Umbilical cord (tissue), 1 donor: ENCODE measurements at regions not wholly inside any gene's neighbourhood (a gene's known extent, or its start where the extent isn't known, plus 50 kb on each side); places are given as distances from the start of the nearest gene placed in this dataset.

Experiments
- DNase-seq: peaks from one replicate; pipeline ENCODE4 v3.0.0-alpha.2; 2015; ENCODE audit warnings: low spot score

DNA sequence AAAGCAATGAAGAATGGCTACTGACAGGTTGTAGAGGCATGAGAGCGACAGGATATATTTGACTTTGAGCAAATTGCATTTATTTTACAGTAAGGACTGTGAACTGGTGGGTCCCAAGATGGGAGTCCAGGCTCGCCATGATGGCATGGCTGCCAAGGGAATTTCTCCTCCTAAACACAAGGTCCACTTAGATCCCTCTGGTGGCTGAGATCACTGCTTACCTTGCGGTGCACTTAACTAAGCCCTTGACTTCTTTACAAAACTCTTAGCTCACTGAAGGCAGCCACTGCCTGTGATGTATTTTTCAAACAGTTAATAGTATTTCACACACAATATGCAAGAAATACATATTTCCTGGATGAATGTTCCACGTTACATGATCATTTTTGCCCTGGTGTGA lies 50.3 kb upstream of the SORBS2 start:
- no peak for DNase-seq

DNA sequence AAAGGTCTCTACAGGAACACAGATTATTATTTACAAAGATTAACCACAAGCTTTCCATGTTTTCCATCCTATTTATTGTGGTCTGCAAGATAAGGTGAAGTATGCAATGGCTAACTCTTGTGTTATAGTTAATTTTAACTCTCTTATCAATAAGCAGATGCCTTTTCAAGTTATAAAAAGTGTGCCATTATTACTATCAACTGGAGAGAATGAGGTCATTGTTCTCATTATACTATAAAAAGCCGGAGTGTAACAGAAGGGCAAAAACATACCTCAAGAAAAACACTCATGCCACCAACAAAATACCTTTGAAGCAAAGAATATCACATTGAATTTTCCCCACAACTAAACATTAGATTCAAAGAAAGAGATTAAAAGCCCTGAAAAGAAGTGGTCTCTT lies 52.0 kb upstream of the SORBS2 start:
- no peak for DNase-seq

DNA sequence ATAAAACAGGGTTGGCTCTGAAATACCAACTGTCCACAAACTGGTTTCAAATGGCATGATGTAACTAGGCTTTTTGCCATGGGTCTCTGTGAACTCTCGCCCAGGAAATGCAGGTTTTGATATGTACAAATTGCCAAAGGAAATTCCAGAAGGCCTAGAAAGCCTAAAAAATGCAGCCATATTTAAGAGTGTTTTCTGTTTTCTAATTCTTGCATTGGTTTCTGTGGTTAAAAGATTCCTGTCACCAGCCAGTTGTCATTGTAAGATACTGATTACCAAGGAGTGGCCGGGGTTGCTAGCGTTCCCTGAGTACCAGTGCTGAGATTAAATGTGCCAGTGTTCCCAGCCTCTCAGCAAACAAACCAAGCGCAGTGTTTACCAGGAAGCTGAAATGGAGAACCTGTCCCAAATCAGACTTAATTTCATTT lies 53.9 kb upstream of the SORBS2 start:
- DNase-seq: no peak

DNA sequence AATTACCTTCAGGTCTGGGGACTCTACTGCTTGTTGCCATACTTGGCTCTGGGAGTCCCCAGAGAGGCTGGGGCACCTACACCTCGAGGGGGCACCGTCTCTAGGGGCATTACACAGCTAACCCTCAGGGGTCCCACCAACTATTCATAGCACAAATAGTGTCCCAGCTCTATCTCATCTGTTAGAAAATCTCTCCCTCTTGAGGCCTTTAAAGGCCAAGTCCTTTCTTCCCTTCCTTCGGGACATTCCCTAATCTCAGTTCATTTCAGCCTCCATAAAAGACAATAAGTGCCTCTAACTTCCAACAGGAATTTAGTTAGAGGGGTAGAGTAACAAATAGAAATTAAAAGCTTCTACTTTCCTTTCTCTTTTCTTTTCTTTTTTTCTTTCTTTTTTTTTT lies 55.8 kb upstream of the SORBS2 start:
- DNase-seq: no peak

DNA sequence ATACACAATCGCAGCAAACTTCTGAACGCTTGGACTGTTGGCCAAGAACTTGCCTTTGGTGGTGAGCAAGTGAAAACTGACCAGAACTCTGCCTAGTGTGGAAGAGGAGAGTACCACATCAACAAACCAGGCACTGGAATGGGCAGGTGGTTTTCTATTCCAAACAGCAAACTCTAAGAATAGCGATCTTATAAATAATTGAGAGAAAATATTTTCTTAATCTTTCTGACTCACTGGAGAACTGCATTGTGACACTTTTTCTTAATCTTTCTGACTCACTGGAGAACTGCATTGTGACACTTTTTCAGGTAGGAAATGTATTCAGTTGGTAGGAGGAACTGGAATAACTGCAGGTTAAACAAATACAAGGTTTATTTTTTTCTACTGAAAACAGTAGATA lies 57.0 kb upstream of the SORBS2 start:
- DNase-seq: no peak

DNA sequence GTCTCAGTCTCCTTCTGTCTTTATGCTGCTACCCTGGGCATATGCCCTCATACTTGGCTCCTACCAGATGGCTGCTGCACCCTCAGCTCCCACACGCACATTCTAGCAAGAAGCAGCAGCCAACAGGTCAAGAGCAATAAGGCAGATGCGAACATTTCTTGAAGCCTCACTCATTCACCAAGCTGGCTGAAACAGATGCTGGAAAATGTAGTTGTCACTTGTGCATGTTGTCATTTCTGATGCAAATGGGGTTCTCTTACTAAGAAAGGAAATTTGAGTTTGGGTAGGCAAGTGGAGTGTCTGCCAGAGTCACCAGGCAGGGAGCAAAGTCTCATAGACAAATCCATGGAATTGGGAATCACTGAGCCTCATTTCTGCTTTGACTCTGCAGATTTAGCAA lies 57.4 kb upstream of the SORBS2 start:
- no peak for DNase-seq

DNA sequence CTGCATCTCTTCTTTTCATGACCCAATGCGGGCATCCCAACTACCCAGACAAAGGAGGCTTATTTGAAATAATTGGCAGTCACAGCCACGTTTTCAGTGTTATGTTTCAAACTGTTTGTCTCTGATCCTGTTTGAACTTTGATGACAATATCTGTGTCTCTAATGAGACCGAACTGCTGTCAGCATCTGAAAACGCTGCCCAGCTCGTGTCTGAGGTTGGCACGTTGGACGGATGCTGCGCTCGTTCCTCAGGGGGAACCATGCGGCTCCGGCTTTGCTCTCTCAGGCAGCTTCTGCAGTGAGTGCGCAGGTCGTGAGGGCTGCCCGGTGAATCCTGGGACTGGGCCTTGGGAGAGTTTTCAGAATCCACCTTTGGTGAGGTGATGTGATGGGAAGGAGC lies 58.4 kb upstream of the SORBS2 start:
- DNase-seq: no peak

DNA sequence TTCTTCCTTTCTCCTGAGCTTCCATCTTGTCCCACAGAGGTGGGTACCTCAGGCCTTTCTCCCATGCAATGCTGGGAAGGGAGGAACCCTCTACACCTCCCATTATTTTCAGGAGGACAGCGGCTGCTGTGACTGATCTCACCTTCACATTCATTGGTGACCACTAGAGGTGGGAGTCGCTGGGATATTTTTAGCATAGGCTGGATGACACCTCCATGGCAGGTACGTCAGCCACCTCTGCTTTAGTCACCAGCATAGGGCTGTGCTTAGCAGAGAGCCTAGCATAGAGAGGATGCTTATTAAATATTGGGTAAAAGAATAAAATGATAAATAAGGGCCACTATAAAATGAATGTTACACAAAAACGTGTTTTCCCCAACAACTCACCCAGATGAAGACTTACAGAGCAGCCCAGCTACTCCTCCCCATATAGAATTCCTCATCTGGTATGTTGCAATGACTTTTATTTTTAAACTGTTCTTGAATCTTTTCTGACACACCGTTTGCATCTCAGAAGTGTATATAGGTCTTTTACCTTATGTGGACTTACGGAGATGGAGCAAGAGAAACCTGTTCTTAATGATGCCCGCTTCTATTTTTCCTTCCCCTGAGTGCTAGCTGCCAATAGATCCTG lies 60.9 kb upstream of the SORBS2 start:
- DNase-seq: peak; percentile 44

DNA sequence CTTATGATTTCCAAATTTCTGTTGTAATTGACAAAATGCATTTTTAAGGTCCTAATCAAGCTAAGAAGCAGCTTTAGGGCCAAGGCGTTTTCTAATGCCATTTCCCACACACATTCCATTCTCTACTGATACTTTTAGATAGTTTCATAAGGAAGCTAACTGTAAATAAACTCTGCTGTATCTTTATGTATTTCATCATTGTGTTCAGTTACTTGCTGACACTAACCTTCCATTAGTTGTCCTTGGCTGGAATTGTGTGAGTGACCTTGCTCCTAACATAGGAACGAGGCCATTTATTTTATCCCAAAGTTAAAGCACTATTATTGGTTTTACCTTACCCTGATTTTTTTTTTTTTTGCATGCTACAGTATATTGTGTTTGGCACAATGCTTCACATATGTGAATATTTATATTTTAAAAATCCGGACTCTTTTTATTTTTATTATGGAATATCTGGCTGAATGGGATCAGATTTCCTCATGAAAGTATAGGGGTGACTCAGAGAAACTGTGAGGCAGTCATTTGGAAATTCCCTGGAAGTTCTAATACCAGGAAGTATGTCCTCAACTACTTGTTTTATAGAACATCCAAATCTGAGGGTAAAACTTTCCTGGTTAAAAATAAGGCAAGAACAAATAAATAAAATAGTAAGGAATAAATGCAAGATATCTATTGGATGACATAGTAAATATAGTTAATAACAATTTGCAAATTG lies 62.7 kb upstream of the SORBS2 start:
- no peak for DNase-seq

DNA sequence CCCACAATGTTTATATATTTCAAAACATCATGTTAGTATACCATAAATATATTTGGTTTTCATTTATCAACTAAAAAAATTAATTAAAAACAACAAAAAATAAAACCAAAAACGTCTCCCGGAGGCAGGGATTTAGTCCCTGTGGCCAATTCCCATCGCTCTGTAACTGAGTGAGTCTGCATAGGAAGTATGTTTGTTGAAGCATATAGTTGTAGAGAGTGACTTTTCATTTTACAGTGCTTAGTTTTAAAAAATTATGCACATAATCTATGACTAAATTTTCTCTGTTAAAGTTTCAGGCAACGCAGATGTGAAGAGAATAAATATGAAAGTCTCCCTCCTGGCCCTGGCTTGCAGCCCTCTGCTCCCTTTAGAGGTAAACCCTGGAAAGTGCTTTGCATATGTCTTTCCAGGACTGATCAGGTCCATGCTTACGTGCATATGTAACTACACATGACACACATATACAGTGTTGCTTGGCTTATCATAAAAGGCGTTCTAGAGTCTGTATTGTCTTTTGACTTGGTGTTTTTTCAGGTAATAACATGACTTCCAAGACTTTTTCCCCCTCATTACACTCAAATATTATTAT lies 63.4 kb upstream of the SORBS2 start:
- DNase-seq: no peak

DNA sequence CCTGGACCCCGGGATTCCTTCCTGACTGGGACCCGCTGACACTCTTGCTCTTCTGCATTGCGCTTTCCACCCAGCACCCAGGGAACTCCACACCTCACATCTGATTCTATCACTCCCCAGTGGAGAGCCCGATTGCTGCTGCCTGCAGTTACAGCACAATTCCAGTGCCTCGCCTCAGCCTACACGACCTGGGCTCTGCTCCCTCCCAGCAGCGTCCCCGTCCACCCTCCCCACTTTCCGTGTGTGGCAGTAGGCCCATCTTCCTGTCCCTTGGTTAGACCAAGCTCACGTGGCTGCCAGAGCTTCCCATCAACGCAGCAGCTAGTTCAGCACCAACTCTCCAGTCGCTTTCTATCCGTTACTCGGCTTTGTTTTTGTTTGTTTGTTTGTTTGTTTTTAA lies 66.6 kb upstream of the SORBS2 start:
- DNase-seq: no peak

DNA sequence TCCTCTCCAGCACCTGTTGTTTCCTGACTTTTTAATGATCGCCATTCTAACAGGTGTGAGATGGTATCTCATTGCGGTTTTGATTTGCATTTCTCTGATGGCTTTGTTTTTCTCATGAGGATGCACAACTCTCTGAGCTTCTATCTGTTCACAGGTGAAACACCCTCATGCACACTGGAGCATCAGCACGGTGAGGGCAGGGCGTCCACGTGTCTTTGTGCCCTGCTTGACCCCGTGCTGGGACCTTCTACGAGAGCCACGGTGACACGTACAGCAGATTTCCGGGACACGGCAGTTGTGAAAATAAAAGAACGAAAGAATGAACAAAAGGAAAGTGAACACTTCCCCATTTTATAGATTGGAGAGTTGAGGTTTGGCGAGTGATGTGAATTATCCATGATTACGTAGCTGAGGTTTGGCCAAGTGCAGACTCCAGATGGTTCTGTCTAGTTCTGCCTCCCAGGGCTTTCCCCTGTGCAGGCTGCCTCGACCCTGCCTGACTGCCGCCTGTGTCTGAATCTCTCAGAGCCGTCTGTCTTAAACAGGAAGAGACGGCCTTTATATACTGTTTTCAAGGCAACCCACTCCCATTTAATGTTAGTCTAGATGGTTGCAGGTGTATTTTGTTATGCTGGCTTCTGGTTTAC lies 67.8 kb upstream of the SORBS2 start:
- no peak for DNase-seq

DNA sequence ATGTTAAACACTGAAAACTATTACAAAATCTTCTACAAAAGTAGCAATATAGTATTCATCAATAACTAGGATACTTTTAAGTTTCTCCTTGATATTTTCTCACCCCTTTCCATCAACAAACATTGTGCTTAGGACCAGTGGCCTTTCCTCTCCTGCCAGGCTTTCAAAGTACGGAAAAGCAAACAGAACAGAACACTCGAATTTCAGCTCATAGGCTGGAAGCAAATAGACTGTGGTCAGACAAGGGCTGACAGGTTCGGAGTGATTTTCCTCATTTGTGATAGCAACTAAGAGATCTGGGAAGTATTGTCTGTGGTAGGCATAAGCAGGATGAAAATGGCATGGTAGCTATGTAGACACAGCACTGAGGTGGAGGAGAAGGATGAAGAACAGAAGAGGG lies 68.6 kb upstream of the SORBS2 start:
- no peak for DNase-seq

DNA sequence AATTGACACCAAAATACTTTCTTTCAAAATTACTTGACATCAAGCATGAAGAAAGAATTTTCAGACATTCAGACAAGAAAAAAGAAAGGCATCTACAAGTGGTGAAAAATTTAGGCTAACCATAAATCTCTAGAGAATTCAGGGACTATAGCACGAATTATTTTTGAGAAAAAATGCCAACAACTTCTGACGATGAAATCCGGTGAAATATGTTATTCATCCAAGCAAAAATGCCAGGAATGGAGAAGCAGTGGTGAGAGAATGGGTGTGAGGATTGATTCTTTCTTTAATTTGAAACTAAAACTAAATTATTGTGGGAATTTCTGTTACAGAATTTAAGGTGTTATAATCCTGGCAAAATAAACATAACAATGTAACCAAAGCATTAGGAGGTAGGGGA lies 69.4 kb upstream of the SORBS2 start:
- no peak for DNase-seq

DNA sequence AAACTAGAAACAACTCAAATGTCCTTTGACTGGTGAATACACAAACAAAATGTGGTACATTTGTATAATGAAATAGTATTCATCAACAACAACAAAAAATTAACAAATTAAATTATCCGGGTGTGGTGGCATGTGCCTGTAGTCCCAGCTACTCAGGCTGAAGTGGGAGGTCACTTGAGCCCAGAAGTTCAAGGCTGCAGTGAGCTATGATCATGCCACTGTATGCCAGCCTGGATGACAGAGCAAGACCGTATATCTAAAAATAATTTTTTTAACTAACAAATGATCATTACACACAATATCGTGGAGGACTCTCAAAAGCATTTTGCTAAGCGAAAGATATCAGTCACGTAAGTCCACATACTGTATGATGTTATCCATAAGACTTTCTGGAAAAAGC lies 71.6 kb upstream of the SORBS2 start:
- DNase-seq: no peak

DNA sequence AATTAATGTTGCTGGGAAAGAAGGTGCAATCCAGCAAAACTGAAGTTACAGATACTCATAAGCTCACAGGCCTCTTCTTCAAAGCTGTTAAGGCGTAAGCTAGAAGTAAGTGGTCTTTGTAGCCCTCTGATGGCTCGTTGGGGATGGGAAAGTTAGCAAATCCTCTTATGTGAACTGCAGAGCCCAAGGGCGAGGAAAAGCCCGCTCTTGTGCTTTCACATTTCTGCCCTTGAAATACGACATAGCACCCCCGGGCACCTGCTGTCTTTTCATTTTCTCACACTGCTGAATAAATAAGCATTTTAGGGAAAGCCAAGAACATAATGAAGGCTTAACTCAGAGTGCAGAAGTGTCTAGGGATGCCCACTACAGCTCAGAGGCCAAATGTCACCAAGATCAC lies 73.1 kb upstream of the SORBS2 start:
- DNase-seq: no peak

DNA sequence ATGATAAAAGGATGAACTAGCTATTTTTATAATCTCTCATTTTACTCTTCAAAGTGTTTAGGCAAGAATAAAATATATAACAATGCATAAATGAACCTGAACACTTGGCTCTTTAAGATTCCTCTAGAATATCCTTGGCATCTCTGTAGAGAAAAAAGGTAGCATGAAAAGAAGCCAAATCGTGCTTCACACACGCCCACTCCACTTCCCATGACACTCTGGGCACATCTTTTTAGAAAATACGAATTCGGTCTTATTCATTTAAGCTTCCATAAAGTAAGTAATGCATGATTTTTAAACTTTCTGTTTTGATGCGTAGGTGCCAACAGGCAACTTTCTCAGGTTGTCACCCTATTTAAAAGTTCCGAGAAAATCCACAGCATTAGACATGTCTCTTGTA lies 73.6 kb upstream of the SORBS2 start:
- no peak for DNase-seq

DNA sequence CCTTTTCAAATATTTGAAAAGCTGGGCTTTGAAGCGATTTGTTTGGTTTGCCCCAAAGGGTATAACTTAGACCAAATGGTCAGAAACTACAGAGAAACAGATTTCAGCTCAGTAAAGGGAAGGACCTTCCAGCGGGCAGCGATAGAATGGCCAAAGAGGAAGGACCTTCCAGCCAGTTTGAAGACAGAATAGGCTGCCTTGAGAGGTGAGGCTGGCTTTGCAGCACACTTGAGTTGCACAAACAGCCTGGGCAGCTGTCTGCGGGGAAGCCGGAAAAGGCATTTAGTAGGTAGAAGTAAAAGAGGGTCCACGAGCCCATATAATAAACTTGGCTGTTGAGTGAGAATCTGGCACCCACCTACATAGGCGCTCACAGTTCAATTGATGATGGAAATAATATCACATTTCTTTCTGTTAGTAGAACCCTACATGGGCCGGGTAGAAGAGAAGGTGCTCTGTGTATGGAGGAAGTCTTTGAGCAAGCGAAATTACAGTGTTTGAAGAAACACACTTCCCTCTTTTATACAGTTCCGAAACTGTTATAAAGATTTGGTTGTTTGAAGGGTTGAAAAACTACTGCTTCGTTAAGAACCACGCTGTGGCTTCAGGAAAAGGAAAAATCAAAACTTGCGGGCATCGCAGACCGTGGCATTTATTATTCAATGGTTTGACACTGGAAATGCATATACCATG lies 75.0 kb upstream of the SORBS2 start:
- no peak for DNase-seq

DNA sequence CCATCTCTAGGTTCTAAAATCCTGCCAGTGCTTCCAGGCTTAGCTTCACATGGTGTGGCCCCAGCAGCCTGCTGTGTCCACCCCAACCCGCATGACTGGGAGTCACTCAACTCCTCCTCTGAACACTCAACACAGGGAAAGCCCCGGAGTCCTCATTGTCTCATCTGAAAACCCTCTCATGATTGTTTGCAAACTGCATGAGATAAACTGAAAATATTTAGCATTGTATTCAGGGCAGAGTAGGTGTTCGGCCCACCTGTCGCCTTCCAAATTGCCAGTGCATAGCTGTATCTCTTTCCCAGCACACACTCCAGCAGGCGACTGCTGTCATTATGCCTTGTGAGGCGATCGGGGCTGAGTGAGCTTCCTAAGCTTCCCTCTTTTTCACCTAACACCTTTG lies 76.7 kb upstream of the SORBS2 start:
- no peak for DNase-seq

DNA sequence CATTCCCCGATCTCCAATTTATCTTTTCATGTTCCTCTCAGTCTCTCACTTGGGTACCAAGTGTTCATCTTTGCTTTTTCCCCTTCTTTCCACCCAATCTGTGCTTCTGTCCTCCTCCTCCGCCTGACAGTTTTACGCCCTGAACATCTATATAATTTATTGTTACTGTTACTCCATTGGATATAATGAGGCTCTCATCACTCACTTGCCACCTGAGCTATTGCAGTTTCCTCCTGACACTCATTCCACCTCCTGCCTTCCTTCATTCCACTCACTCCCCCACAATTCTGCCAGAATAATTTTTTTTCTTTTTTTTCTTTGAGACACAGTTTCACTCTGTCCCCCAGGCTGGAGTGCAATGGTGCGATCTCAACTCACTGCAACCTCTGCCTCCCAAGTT lies 77.6 kb upstream of the SORBS2 start:
- no peak for DNase-seq

DNA sequence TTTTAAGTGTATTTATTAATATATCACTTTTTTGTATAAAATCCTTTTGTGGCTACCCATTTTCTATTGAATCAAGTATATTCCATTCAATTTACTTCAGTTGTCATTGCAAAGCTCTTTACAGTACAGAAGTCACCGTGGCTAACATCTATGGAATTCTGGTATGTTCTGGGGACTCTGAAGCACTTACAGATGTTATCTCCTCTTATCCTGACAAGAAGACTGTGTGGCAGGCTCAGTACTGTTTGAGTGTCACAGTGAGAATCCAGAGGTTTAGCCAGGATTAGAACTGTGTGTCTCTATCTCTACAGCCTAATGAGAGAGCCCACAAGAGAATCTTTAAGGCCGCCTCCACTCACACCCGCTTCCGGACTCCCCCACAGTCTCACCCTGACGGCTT lies 78.2 kb upstream of the SORBS2 start:
- no peak for DNase-seq

DNA sequence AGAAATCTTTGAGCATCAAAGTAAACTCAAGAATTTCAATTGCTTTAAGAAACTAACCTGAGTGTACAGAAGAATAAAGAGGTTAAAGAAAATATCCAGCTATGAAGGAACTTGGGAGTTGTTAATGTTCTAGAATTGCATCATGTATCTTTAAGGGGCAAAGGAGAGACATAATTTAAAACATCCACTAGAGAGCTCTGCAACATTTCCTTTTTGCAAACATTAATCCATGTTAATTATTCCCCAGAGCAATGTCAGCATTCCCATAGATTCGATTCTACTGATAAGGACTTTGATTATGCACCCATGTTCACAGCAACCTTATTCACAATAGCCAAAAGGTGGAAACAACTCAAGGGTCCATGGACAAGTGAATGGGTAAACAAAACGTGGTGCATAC lies 80.2 kb upstream of the SORBS2 start:
- no peak for DNase-seq
